NCI-H1417 (cell line): ENCODE measurements at regions not wholly inside any gene's neighbourhood (a gene's known extent, or its start where the extent isn't known, plus 50 kb on each side); places are given as distances from the start of the nearest gene placed in this dataset.
A peak's percentile ranks its signal among the peaks of the same experiment; 100 is the strongest.

Experiments used
- DNase-seq, 3 experiments: peaks; one replicate each; lab custom pipeline; 2025; lab: John Stamatoyannopoulos, UW

DNA sequence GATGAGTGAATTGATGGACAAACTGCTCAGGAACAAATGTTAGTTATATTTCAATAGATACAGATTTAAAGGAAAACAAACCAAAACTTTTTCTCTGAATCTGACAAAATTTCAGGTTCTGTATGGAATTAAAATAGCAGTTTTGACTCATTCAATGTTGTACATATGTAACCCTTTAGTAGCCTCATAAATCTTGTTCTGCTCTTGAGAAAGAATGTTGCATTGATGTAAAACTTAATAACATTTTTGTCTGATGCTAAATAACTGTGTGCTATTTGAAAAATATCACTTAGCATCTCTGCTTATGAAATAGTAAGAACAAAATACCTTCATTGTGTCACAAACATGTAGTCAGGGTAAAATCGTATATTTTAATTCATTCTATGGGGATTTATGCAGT lies 168.9 kb upstream of the NOVA1 start:
- no peak for DNase-seq

GRCh38 chr14:26773906-26774593 lies 176.2 kb upstream of the NOVA1 start:
- DNase-seq: no peak

- DNase-seq: no peak
These were observed 178.1 kb upstream of the NOVA1 start for GRCh38 chr14:26775765-26776563.

- DNase-seq: no peak
These were observed 193.4 kb upstream of the NOVA1 start for GRCh38 chr14:26791117-26791806.

DNA sequence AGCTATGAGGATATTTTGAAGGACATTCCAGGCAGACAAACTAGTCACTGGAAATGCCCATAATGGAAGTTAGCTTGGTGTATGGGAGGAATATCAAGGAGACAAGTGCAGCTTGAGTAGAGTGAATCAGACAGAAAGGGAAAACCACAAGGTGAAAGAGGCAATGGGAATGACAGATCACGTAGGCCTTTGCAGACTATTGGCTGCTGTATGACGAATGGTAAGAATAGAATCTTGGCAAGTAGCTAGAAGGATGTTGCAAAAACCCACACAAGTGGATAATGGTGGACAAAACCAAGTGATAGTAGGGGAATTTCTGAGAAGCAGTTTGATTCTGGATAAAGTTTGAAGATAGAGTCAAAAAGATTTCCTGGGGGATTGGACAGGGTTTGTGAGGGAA lies 196.9 kb upstream of the NOVA1 start:
- DNase-seq: no peak

DNA sequence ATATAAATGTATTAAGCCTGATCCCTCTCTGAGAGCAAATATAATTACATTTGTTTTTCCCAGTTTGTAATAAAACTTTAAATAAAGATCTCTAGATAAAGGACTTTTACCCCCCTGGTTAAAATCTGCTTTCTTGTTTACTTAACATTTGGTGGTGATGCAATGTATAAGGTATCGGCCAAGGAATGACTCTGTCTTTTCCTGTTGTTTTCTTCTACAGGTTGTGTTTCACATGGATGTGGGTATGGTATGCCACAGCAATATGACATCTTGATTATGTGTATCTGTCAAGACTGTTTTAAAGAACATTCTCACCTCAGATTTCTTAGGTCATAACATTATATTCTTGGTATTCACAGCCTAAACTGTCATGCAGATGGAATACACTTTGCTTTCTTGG lies 210.6 kb upstream of the NOVA1 start:
- peak in 1 of 3 experiments; percentile 25 for DNase-seq

GRCh38 chr14:26810631-26811030 lies 212.8 kb upstream of the NOVA1 start:
- DNase-seq: peak in 2 of 3 experiments; percentile 13 to 85

- peak in 1 of 3 experiments; percentile 24 for DNase-seq
These were observed 214.0 kb upstream of the NOVA1 start for GRCh38 chr14:26811756-26812305.

- DNase-seq: peak; percentile 37 to 91 (median 85)
These were observed 222.3 kb upstream of the NOVA1 start for GRCh38 chr14:26820138-26820537.

GRCh38 chr14:26820572-26820971 lies 222.7 kb upstream of the NOVA1 start:
- DNase-seq: no peak

GRCh38 chr14:26828741-26829140 lies 230.9 kb upstream of the NOVA1 start:
- DNase-seq: no peak

DNA sequence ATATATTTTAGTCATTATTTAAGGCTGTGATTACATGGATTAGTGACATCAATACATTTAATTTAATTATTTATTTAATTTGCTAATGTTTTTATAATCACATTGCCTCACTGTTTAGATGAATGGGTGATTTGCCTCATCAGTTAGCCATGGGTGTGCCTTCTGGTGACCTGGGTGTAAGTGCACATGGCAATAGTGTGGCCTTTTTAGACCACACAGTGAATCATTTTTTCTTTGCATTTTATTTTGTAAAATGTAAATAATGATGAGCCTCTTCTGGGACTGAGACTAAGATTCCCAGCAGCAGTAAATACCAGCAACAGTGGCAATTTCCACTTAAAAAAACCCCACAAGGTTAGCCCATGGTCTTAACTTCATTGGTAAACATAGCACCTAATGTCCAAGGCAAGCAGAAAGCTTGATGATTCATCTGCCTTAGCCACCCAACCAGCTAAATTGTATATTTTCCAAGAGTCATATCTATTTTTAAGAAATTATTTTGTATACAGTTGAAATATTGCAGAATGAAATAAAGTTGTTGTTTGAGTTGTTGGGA lies 235.9 kb upstream of the NOVA1 start:
- no peak for DNase-seq

GRCh38 chr14:26835979-26836570 lies 238.2 kb upstream of the NOVA1 start:
- no peak for DNase-seq

DNA sequence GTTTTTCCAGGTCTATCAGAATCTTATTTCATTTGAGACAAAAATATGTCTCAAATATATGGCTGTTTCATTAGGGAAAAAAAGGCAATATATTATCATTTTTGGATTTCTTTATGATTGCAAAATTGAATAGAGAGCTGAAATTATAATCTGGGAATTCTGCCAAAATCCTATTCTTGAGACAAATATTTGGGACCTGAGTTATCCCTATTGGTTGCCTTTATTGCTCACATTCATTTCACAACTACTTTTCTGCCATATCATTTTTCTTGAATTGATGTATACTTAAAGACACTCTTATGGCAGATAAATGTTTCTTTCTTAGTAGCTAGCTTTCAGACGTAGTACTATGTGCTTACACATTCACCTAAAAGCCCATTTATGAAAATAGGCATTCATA lies 241.6 kb upstream of the NOVA1 start:
- DNase-seq: no peak

DNA sequence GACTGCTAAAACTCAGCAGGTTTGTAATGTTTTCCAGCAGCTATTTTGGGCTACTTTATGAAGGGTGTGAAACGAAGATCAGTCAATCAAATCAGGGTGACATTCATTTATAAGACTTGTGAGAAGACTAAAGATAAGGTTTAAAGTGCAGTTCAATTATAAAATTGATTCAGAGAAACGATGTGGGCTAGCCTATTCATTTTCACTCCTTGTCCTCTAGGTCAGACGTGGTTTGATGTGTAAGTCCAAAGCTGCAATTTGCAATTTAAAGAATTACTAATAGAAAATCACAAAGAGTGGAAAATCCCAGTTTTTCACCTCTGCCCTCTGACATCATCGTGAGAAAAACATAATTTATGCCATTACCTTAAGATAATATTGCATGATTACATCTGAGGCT lies 243.5 kb upstream of the NOVA1 start:
- no peak for DNase-seq

GRCh38 chr14:26841920-26842741 lies 244.3 kb upstream of the NOVA1 start:
- no peak for DNase-seq

GRCh38 chr14:26845151-26845818 lies 247.5 kb upstream of the NOVA1 start:
- DNase-seq: no peak

- DNase-seq: no peak
These were observed 248.6 kb upstream of the NOVA1 start for GRCh38 chr14:26846388-26846787.

- DNase-seq: no peak
These were observed 251.7 kb upstream of the NOVA1 start for GRCh38 chr14:26849514-26849913.

GRCh38 chr14:26851793-26852192 lies 254.0 kb upstream of the NOVA1 start:
- DNase-seq: no peak
